ENCODE measurements at regions not wholly inside any gene's neighbourhood (a gene's known extent, or its start where the extent isn't known, plus 50 kb on each side); places are given as distances from the start of the nearest gene placed in this dataset.

GRCh38 chr10:2800178-2800577 lies 267.2 kb upstream of the PFKP start:
- no peak for TF ChIP-seq POLR2A (IDR thresholded peaks at IDR 0.05)
- TF ChIP-seq CTCF (IDR thresholded peaks at IDR 0.05) = no peak
- TF ChIP-seq POLR2AphosphoS5 (IDR thresholded peaks at IDR 0.05) = no peak
- TF ChIP-seq EP300 (IDR thresholded peaks at IDR 0.05) = no peak

Data from sigmoid colon (tissue), 4 donors.